Esophagus muscularis mucosa (tissue), 4 donors: ENCODE measurements at regions not wholly inside any gene's neighbourhood (a gene's known extent, or its start where the extent isn't known, plus 50 kb on each side); places are given as distances from the start of the nearest gene placed in this dataset.
A peak's percentile ranks its signal among the peaks of the same experiment; 100 is the strongest.

Source experiments
- DNase-seq: peaks from one replicate; pipeline ENCODE4 v3.0.0-alpha.2; 2017; ENCODE audit errors: extremely low spot score
- H3K27ac ChIP-seq, 4 donors: fragments of 200-600 bp; sonication (generic); replicated peaks in 1 of 4; 1 replicate in 3 of 4; 2 replicates in 1 of 4; pipeline ENCODE4 v1.5.1; 2016 to 2019; ENCODE audit warnings: mild to moderate bottlenecking in 1 of 4
- H3K27me3 ChIP-seq, 4 donors: fragments of 200-600 bp; sonication (generic); one replicate each; pipeline versions ENCODE4 v1.5.1 to v1.6.0; 2016 to 2019
- H3K36me3 ChIP-seq, 4 donors: fragments of 200-600 bp; sonication (generic); one replicate each; pipeline ENCODE4 v1.5.1; 2016 to 2019
- H3K4me1 ChIP-seq, 4 donors: fragments of 200-600 bp; sonication (generic); one replicate each; pipeline ENCODE4 v1.5.1; 2016 to 2019
- H3K4me3 ChIP-seq, 4 donors: fragments of 200-600 bp; sonication (generic); 1 replicate in 2 of 4; 2 replicates in 2 of 4; pipeline ENCODE4 v1.5.1; 2016 to 2019; ENCODE audit warnings: mild to moderate bottlenecking in 4 of 4, moderate library complexity in 1 of 4
- H3K9me3 ChIP-seq, 4 donors: fragments of 200-600 bp; sonication (generic); 1 replicate in 3 of 4; 2 replicates in 1 of 4; pipeline ENCODE4 v1.5.1; 2016 to 2019
- EP300 ChIP-seq: sonication (generic); formaldehyde crosslinking; IDR thresholded peaks from one replicate; pipeline ENCODE4 v1.6.1; 2017; ENCODE audit warnings: antibody characterized with exemption
- POLR2A ChIP-seq: fragments of 450-650 bp; IDR thresholded peaks from one replicate; pipeline ENCODE4 v1.6.1; 2017; ENCODE audit warnings: antibody characterized with exemption, moderate library complexity, mild to moderate bottlenecking, low read depth
- POLR2AphosphoS5 ChIP-seq, 2 donors: sonication (generic); formaldehyde crosslinking; IDR thresholded peaks; one replicate each; pipeline ENCODE4 v1.6.1; 2017; ENCODE audit warnings: antibody characterized with exemption in 2 of 2
- WGBS: methylation state at CpG from one replicate; pipeline ENCODE4 v1.1.5; 2018; 5-methylcytosine and 5-hydroxymethylcytosine counted together
- intact Hi-C: fragments of 100-400 bp; cut with DNase I; formaldehyde crosslinking; loops from one replicate; pipeline ENCODE4 v1.15.1; 2023
- TF ChIP-seq, protein P1 (sequence below), 3 experiments: fragments of 200-600 bp in 2 of 3; fragments of 450-650 bp in 1 of 3; sonication (generic) in 2 of 3; IDR thresholded peaks; one replicate each; pipeline ENCODE4 v1.5.1; 2017 to 2019; ENCODE audit warnings: antibody characterized with exemption in 3 of 3, mild to moderate bottlenecking in 2 of 3, moderate library complexity in 1 of 3

DNA sequence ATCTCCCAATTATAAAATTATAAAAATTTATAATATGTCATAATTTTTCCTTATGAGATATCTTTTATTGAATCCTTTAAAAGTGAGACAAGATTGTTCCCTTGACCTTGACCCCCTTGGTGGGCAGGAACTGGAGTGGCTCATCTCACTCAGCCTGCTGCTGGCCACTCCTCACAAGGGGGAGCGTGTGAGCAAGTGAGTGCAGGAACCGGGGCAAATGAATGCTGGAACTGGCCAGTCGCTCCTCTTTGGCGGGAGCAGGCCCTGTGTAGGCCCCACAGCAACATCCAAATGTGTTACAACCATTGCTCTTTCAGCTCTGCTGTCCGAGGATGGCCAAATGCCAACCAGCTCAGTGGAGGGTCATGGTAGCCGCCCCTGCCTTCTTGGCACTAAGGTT is 178.8 kb downstream of the ETNK1 start:
- H3K9me3 ChIP-seq = no peaks in the 10 kb centered on the region
- no peak for DNase-seq
- no peaks in the 10 kb centered on the region for H3K27me3 ChIP-seq
- H3K27ac ChIP-seq = no peak overlapping the region
- H3K36me3 ChIP-seq = no peaks in the 10 kb centered on the region
- peaks cover 0 to 15% (median 9%) of the 10 kb centered on the region in 4 donors for H3K4me1 ChIP-seq
- intact Hi-C loops = no loop called here
- H3K4me3 ChIP-seq = no peak overlapping the region
- TF ChIP-seq EP300 = no peak
- WGBS = 96% methylated on average over 5 of the region's 6 CpGs

DNA sequence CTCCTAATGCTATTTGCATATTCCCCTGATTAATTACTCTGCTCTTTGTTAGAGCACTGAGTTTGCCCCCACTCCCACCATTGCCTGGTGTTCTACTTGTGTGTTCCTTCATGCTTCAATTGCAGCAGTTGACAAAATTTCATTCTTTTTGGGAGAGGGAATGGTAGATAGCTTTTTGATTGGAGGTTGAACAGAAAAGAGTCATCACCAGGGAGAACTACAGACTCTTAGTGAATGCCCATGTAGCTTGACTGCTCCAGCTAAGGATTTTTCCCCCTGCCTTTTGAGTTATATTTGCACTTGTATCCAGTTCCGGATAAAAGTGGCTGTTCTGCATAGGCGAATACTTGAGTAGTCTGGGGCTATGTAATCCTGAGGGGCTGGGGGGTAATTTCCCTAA is 183.9 kb downstream of the ETNK1 start:
- 76% methylated on average over 2 of the region's 2 CpGs for WGBS
- Histone ChIP-seq H3K4me1 (peaks cover 0 to 25% (median 21%) of the 10 kb centered on the region in 4 donors), H3K36me3 (no peaks in the 10 kb centered on the region), H3K9me3 (no peaks in the 10 kb centered on the region), H3K4me3 (no peak overlapping the region), H3K27me3 (no peaks in the 10 kb centered on the region), H3K27ac (peak overlapping the region; percentile 25 to 65 (median 58))
- no peak for DNase-seq
- TF ChIP-seq, protein P1, sequence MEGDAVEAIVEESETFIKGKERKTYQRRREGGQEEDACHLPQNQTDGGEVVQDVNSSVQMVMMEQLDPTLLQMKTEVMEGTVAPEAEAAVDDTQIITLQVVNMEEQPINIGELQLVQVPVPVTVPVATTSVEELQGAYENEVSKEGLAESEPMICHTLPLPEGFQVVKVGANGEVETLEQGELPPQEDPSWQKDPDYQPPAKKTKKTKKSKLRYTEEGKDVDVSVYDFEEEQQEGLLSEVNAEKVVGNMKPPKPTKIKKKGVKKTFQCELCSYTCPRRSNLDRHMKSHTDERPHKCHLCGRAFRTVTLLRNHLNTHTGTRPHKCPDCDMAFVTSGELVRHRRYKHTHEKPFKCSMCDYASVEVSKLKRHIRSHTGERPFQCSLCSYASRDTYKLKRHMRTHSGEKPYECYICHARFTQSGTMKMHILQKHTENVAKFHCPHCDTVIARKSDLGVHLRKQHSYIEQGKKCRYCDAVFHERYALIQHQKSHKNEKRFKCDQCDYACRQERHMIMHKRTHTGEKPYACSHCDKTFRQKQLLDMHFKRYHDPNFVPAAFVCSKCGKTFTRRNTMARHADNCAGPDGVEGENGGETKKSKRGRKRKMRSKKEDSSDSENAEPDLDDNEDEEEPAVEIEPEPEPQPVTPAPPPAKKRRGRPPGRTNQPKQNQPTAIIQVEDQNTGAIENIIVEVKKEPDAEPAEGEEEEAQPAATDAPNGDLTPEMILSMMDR (IDR thresholded peaks at IDR 0.05) = no peak
- TF ChIP-seq POLR2A = no peak
- no peak for TF ChIP-seq EP300
- no peak for TF ChIP-seq POLR2AphosphoS5 (IDR thresholded peaks at IDR 0.05)
- intact Hi-C loops = no loop called here

DNA sequence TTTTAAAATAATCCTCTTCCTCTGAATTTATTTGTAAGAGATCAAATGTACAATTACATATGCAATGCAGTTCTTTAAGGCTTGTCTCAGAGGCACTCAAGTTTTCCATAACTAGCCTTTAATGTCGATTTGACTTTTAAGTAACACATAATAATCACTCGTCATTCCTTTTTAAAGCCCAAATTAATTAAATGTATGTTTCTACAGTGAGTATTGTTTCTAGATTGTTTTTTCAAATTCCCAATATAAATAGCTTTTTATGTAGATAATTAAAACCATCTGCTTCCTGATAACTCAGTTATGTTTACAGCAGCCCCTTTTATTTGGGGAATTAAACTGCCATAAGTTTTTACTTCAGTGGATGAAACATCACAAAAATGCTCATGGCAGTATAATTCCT is 185.1 kb downstream of the ETNK1 start:
- Histone ChIP-seq H3K27ac (peak overlapping the region; percentile 25 to 65 (median 58)), H3K27me3 (no peaks in the 10 kb centered on the region), H3K9me3 (no peaks in the 10 kb centered on the region), H3K4me3 (no peak overlapping the region), H3K4me1 (peaks cover 0 to 34% (median 28%) of the 10 kb centered on the region in 4 donors), H3K36me3 (no peaks in the 10 kb centered on the region)
- intact Hi-C loops = no loop called here
- TF ChIP-seq POLR2AphosphoS5 (IDR thresholded peaks at IDR 0.05) = no peak
- TF ChIP-seq, protein P1 (IDR thresholded peaks at IDR 0.05) = no peak
- no peak for TF ChIP-seq POLR2A
- TF ChIP-seq EP300 = no peak
- no peak for DNase-seq
- WGBS = 53% methylated on average over 2 of the region's 2 CpGs

DNA sequence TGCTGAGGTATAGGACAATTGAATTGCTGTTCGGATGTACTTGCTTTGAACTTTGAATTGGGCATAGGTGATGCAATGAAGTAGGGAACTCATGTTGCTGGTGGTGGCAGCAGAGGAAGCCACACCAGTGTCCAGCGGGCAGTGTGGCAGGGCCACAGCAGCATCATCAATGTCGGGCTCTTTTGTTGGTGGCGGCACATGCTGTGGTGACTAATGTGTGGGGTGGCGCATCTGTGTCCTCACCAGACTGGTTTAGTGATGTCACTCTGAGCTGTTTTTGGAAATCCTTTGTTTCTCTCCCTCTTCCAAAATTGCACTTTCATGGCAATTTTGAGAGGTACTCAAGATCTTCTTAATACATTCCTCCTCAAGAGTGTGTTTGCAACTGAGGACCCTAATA is 187.6 kb downstream of the ETNK1 start:
- intact Hi-C loops = no loop called here
- TF ChIP-seq EP300 (no peak), POLR2AphosphoS5 (IDR thresholded peaks at IDR 0.05) (no peak), POLR2A (no peak)
- TF ChIP-seq, protein P1 (IDR thresholded peaks at IDR 0.05) = no peak
- Histone ChIP-seq H3K27me3 (no peaks in the 10 kb centered on the region), H3K27ac (no peak overlapping the region), H3K4me1 (peaks cover 0 to 30% (median 26%) of the 10 kb centered on the region in 4 donors), H3K36me3 (no peaks in the 10 kb centered on the region), H3K4me3 (no peak overlapping the region), H3K9me3 (no peaks in the 10 kb centered on the region)
- no peak for DNase-seq
- WGBS = 94% methylated on average over 5 of the region's 5 CpGs

DNA sequence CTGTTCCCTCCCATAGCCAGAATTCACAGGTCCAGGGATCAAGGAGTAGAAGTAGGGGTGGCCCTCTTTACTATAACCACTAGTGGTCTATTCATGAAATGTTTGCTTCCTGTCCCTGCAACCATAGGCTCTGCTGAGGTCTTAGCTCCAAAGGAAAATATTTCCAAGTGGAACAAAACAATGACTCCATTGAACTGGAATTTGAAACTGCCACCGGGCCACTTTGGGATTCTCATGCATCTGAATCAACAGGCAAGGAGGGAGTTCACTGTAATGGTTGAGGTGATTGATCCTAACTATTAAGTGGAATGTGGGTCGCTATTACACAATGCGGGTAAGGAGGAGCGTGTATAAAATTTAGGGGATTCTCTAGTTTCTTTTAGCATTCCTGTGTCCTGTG is 197.0 kb downstream of the ETNK1 start:
- no peak for DNase-seq
- no peaks in the 10 kb centered on the region for H3K36me3 ChIP-seq
- intact Hi-C loops = no loop called here
- 90% methylated on average over 4 of the region's 4 CpGs for WGBS
- no peaks in the 10 kb centered on the region for H3K27me3 ChIP-seq
- H3K27ac ChIP-seq = no peak overlapping the region
- TF ChIP-seq, protein P1 (IDR thresholded peaks at IDR 0.05) = no peak
- TF ChIP-seq POLR2AphosphoS5 (IDR thresholded peaks at IDR 0.05) (no peak), EP300 (no peak), POLR2A (no peak)
- H3K9me3 ChIP-seq = peaks cover 0 to 7% (median 6%) of the 10 kb centered on the region in 4 donors
- H3K4me3 ChIP-seq = no peak overlapping the region
- no peaks in the 10 kb centered on the region for H3K4me1 ChIP-seq
